ENCODE measurements at regions not wholly inside any gene's neighbourhood (a gene's known extent, or its start where the extent isn't known, plus 50 kb on each side); places are given as distances from the start of the nearest gene placed in this dataset.

GRCh38 chr4:107094332-107094731 is 58.2 kb upstream of the DKK2 start:
- DNase-seq: no peak

Data from muscle of back (tissue), 3 donors.